CD4-positive, alpha-beta memory T cell (primary cell): ENCODE measurements at regions not wholly inside any gene's neighbourhood (a gene's known extent, or its start where the extent isn't known, plus 50 kb on each side); places are given as distances from the start of the nearest gene placed in this dataset.

ENCODE experiments used
- CTCF ChIA-PET: fragments of 350-600 bp; sonication (Branson Sonifier 250); formaldehyde crosslinking; loops from one replicate; lab custom pipeline; 2021; ENCODE audit warnings: inconsistent platforms; ENCODE audit not compliant: partially characterized antibody; lab: Charles Lee
- POLR2A ChIA-PET: fragments of 350-600 bp; sonication (Branson Sonifier 250); formaldehyde crosslinking; loops from one replicate; lab custom pipeline; 2021; ENCODE audit not compliant: partially characterized antibody; lab: Charles Lee
- DNase-seq, 5 donors: peaks; one replicate each; pipeline versions ENCODE4 v3.0.0 to v3.0.0-alpha.2; 2020 to 2022; ENCODE audit warnings: mixed read lengths in 1 of 5
- H3K27ac ChIP-seq: one replicate; pipeline ENCODE4 v1.7.0; 2013; ENCODE audit warnings: low read depth, low read length
- H3K27me3 ChIP-seq: 2 replicates; pipeline ENCODE4 v1.7.0; 2013; ENCODE audit warnings: mild to moderate bottlenecking, low read length, moderate library complexity; ENCODE audit not compliant: insufficient read depth
- H3K36me3 ChIP-seq: 2 replicates; pipeline ENCODE4 v1.7.0; 2013; ENCODE audit warnings: mild to moderate bottlenecking, low read length, moderate library complexity; ENCODE audit not compliant: insufficient read depth
- H3K4me1 ChIP-seq: 2 replicates; pipeline ENCODE4 v1.7.0; 2013; ENCODE audit warnings: mild to moderate bottlenecking, low read length, moderate library complexity; ENCODE audit not compliant: insufficient read depth
- H3K4me3 ChIP-seq, 2 donors: one replicate each; pipeline ENCODE4 v1.7.0; 2013; ENCODE audit warnings: low read length in 2 of 2, mild to moderate bottlenecking in 1 of 2
- H3K9me3 ChIP-seq, 2 donors: one replicate each; pipeline ENCODE4 v1.7.0; 2013; ENCODE audit warnings: low read length in 2 of 2, control low read depth in 1 of 2; ENCODE audit not compliant: control insufficient read depth in 1 of 2
- H3K27ac Mint-ChIP-seq, 7 donors: one replicate each; pipeline ENCODE4 v1.8.0; 2020 to 2021; ENCODE audit warnings: mixed read lengths in 7 of 7, mild to moderate bottlenecking in 6 of 7, inconsistent platforms in 3 of 7, moderate library complexity in 3 of 7
- H3K27me3 Mint-ChIP-seq, 2 donors: one replicate each; pipeline ENCODE4 v1.8.0; 2020 to 2021; ENCODE audit warnings: mixed read lengths in 2 of 2
- H3K36me3 Mint-ChIP-seq, 2 donors: one replicate each; pipeline ENCODE4 v1.8.0; 2020 to 2021; ENCODE audit warnings: mixed read lengths in 2 of 2, inconsistent platforms in 1 of 2, mild to moderate bottlenecking in 1 of 2
- H3K4me1 Mint-ChIP-seq, 4 donors: one replicate each; pipeline ENCODE4 v1.8.0; 2020 to 2021; ENCODE audit warnings: mixed read lengths in 4 of 4, mild to moderate bottlenecking in 1 of 4
- H3K4me3 Mint-ChIP-seq, 8 donors: one replicate each; pipeline ENCODE4 v1.8.0; 2020 to 2021; ENCODE audit warnings: mixed read lengths in 8 of 8, mild to moderate bottlenecking in 7 of 8, moderate library complexity in 6 of 8, inconsistent platforms in 3 of 8
- H3K9me3 Mint-ChIP-seq, 8 donors: one replicate each; pipeline ENCODE4 v1.8.0; 2020 to 2021; ENCODE audit warnings: mixed read lengths in 8 of 8, mild to moderate bottlenecking in 5 of 8, inconsistent platforms in 3 of 8, moderate library complexity in 1 of 8
- intact Hi-C: fragments of 100-400 bp; cut with micrococcal nuclease; formaldehyde crosslinking; loops from one replicate; pipeline ENCODE4 v1.15.1; 2023

GRCh38 chr6:56399250-56399671 is 151.9 kb upstream of the COL21A1 start:
- Mint-ChIP-seq H3K27me3 (no peaks in the 10 kb centered on the region), H3K36me3 (no peaks in the 10 kb centered on the region), H3K9me3 (peaks cover 0 to 12% (median 5%) of the 10 kb centered on the region in 8 donors), H3K27ac (no peak overlapping the region), H3K4me3 (no peak overlapping the region), H3K4me1 (no peaks in the 10 kb centered on the region)
- Histone ChIP-seq H3K27me3 (no peaks in the 10 kb centered on the region), H3K9me3 (no peaks in the 10 kb centered on the region), H3K36me3 (no peaks in the 10 kb centered on the region), H3K27ac (no peak overlapping the region), H3K4me1 (no peaks in the 10 kb centered on the region), H3K4me3 (no peak overlapping the region)
- intact Hi-C loops: no loop called here
- ChIA-PET CTCF (no interaction called here), POLR2A (no interaction called here)
- DNase-seq: no peak

GRCh38 chr6:56396435-56396834 is 149.1 kb upstream of the COL21A1 start:
- H3K9me3 Mint-ChIP-seq: peaks cover 0 to 7% (median under 1%) of the 10 kb centered on the region in 8 donors
- POLR2A ChIA-PET: no interaction called here
- no peaks in the 10 kb centered on the region for H3K4me1 Mint-ChIP-seq
- intact Hi-C loops: no loop called here
- Histone ChIP-seq H3K36me3 (no peaks in the 10 kb centered on the region), H3K4me1 (no peaks in the 10 kb centered on the region), H3K27ac (no peak overlapping the region), H3K27me3 (no peaks in the 10 kb centered on the region), H3K9me3 (no peaks in the 10 kb centered on the region), H3K4me3 (no peak overlapping the region)
- CTCF ChIA-PET: no interaction called here
- DNase-seq: no peak
- no peaks in the 10 kb centered on the region for H3K36me3 Mint-ChIP-seq
- H3K27ac Mint-ChIP-seq: no peak overlapping the region
- H3K4me3 Mint-ChIP-seq: no peak overlapping the region
- no peaks in the 10 kb centered on the region for H3K27me3 Mint-ChIP-seq

GRCh38 chr6:56393615-56394612 is 146.5 kb upstream of the COL21A1 start:
- Mint-ChIP-seq H3K9me3 (peaks cover 0 to 8% (median 6%) of the 10 kb centered on the region in 8 donors), H3K4me1 (no peaks in the 10 kb centered on the region), H3K27me3 (no peaks in the 10 kb centered on the region), H3K27ac (no peak overlapping the region), H3K36me3 (no peaks in the 10 kb centered on the region), H3K4me3 (no peak overlapping the region)
- no peaks in the 10 kb centered on the region for H3K27me3 ChIP-seq
- H3K36me3 ChIP-seq: no peaks in the 10 kb centered on the region
- H3K9me3 ChIP-seq: no peaks in the 10 kb centered on the region
- H3K27ac ChIP-seq: no peak overlapping the region
- DNase-seq: no peak
- CTCF ChIA-PET: no interaction called here
- no peak overlapping the region for H3K4me3 ChIP-seq
- POLR2A ChIA-PET: no interaction called here
- intact Hi-C loops: no loop called here
- no peaks in the 10 kb centered on the region for H3K4me1 ChIP-seq

- Mint-ChIP-seq H3K27ac (no peak overlapping the region), H3K36me3 (no peaks in the 10 kb centered on the region), H3K27me3 (peaks cover 0 to 9% of the 10 kb centered on the region in 2 donors), H3K4me3 (no peak overlapping the region), H3K4me1 (no peaks in the 10 kb centered on the region), H3K9me3 (peaks cover 0 to 12% (median 7%) of the 10 kb centered on the region in 8 donors)
- intact Hi-C loops: no loop called here
- DNase-seq: no peak
- Histone ChIP-seq H3K4me1 (no peaks in the 10 kb centered on the region), H3K27ac (no peak overlapping the region), H3K4me3 (no peak overlapping the region), H3K36me3 (no peaks in the 10 kb centered on the region), H3K9me3 (no peaks in the 10 kb centered on the region), H3K27me3 (no peaks in the 10 kb centered on the region)
- CTCF ChIA-PET: no interaction called here
- POLR2A ChIA-PET: no interaction called here
These were observed 141.0 kb upstream of the COL21A1 start for GRCh38 chr6:56388415-56388755.

- peaks cover 0 to 12% (median 7%) of the 10 kb centered on the region in 8 donors for H3K9me3 Mint-ChIP-seq
- no peaks in the 10 kb centered on the region for H3K36me3 Mint-ChIP-seq
- POLR2A ChIA-PET: no interaction called here
- H3K27ac Mint-ChIP-seq: no peak overlapping the region
- intact Hi-C loops: no loop called here
- H3K27me3 Mint-ChIP-seq: peaks cover 0 to 9% of the 10 kb centered on the region in 2 donors
- no peaks in the 10 kb centered on the region for H3K27me3 ChIP-seq
- no peaks in the 10 kb centered on the region for H3K4me1 Mint-ChIP-seq
- H3K36me3 ChIP-seq: no peaks in the 10 kb centered on the region
- H3K4me3 Mint-ChIP-seq: no peak overlapping the region
- H3K27ac ChIP-seq: no peak overlapping the region
- no peaks in the 10 kb centered on the region for H3K9me3 ChIP-seq
- no peak overlapping the region for H3K4me3 ChIP-seq
- DNase-seq: no peak
- CTCF ChIA-PET: no interaction called here
- H3K4me1 ChIP-seq: no peaks in the 10 kb centered on the region
These were observed 140.4 kb upstream of the COL21A1 start for GRCh38 chr6:56387621-56388414.

- Histone ChIP-seq H3K27ac (no peak overlapping the region), H3K4me3 (no peak overlapping the region), H3K9me3 (no peaks in the 10 kb centered on the region), H3K4me1 (no peaks in the 10 kb centered on the region), H3K27me3 (no peaks in the 10 kb centered on the region), H3K36me3 (no peaks in the 10 kb centered on the region)
- Mint-ChIP-seq H3K27me3 (peaks cover 0 to 9% of the 10 kb centered on the region in 2 donors), H3K4me3 (no peak overlapping the region), H3K4me1 (no peaks in the 10 kb centered on the region), H3K9me3 (peaks cover 0 to 12% (median 6%) of the 10 kb centered on the region in 8 donors), H3K36me3 (no peaks in the 10 kb centered on the region), H3K27ac (no peak overlapping the region)
- POLR2A ChIA-PET: no interaction called here
- CTCF ChIA-PET: no interaction called here
- DNase-seq: no peak
- intact Hi-C loops: no loop called here
These were observed 139.3 kb upstream of the COL21A1 start for GRCh38 chr6:56386717-56387116.

GRCh38 chr6:56385981-56386593 is 138.7 kb upstream of the COL21A1 start:
- no peaks in the 10 kb centered on the region for H3K36me3 Mint-ChIP-seq
- peaks cover 0 to 12% (median 5%) of the 10 kb centered on the region in 8 donors for H3K9me3 Mint-ChIP-seq
- CTCF ChIA-PET: no interaction called here
- H3K4me1 ChIP-seq: no peaks in the 10 kb centered on the region
- no peaks in the 10 kb centered on the region for H3K27me3 ChIP-seq
- H3K4me3 ChIP-seq: no peak overlapping the region
- peak overlapping the region in 1 of 8 donors; percentile 6 for H3K4me3 Mint-ChIP-seq
- no peaks in the 10 kb centered on the region for H3K9me3 ChIP-seq
- H3K4me1 Mint-ChIP-seq: no peaks in the 10 kb centered on the region
- H3K27ac ChIP-seq: no peak overlapping the region
- no peaks in the 10 kb centered on the region for H3K36me3 ChIP-seq
- POLR2A ChIA-PET: no interaction called here
- peaks cover 0 to 9% of the 10 kb centered on the region in 2 donors for H3K27me3 Mint-ChIP-seq
- H3K27ac Mint-ChIP-seq: no peak overlapping the region
- intact Hi-C loops: no loop called here
- DNase-seq: no peak
